ENCODE measurements at regions not wholly inside any gene's neighbourhood (a gene's known extent, or its start where the extent isn't known, plus 50 kb on each side); places are given as distances from the start of the nearest gene placed in this dataset.

GRCh38 chr11:95353706-95354105, 122.7 kb upstream of the SESN3 start:
- TF ChIP-seq MAZ (IDR thresholded peaks at IDR 0.05; ENCODE audit: borderline replicate concordance, low read depth, low read length), result no peak
- no peak for TF ChIP-seq RFX5 (IDR thresholded peaks at IDR 0.05; ENCODE audit: low read depth, low read length)
- no peak overlapping the region for H2AK9ac ChIP-seq (replicated peaks; ENCODE audit: low read depth, low read length, poor library complexity)

More at GRCh38 chr11:95353706-95354105, 122.7 kb upstream of the SESN3 start:
- Histone ChIP-seq H3K4me2 (ENCODE audit: low read depth, low read length) (no peak overlapping the region), H3K4ac (ENCODE audit: low read depth, low read length) (no peak overlapping the region), H3K36me3 (ENCODE audit: control insufficient read depth, insufficient read depth, low read length) (no peaks in the 10 kb centered on the region), H2BK120ac (ENCODE audit: low read depth, low read length) (no peak overlapping the region), H3K9me1 (ENCODE audit: insufficient read depth, low read length) (no peaks in the 10 kb centered on the region), H4K91ac (ENCODE audit: insufficient read depth, low read depth, low read length) (no peak overlapping the region), H3K4me1 (ENCODE audit: control insufficient read depth, insufficient read depth, low read length) (no peaks in the 10 kb centered on the region), H2AFZ (replicated peaks; ENCODE audit: low read length, poor library complexity) (no peak overlapping the region), H3K27me3 (ENCODE audit: control insufficient read depth, insufficient read depth, low read length) (peaks cover 3% of the 10 kb centered on the region), H3K56ac (ENCODE audit: extremely low read depth, insufficient read depth, low read length) (no peak overlapping the region), H2BK5ac (ENCODE audit: low read depth, low read length, poor library complexity, severe bottlenecking) (no peak overlapping the region), H2BK20ac (ENCODE audit: low read depth, low read length) (no peak overlapping the region), H3K4me3 (ENCODE audit: insufficient read depth, low read depth, low read length) (no peak overlapping the region), H4K8ac (ENCODE audit: low read depth in 2 of 2, low read length in 2 of 2) (no peak overlapping the region), H3K27ac (ENCODE audit: insufficient read depth, low read length) (no peak overlapping the region), H4K20me1 (ENCODE audit: insufficient read depth, low read length) (no peaks in the 10 kb centered on the region), H3K18ac (ENCODE audit: low read depth, low read length) (no peak overlapping the region), H2BK15ac (ENCODE audit: low read depth, low read length) (no peak overlapping the region), H2AK5ac (ENCODE audit: low read depth, low read length) (no peak overlapping the region), H3K14ac (replicated peaks; ENCODE audit: low read depth, low read length) (no peak overlapping the region), H3K23ac (ENCODE audit: low read depth, low read length) (no peak overlapping the region), H3K79me1 (ENCODE audit: low read depth in 1 of 2, low read length in 2 of 2) (no peaks in the 10 kb centered on the region), H3K9ac (ENCODE audit: low read depth, low read length) (no peak overlapping the region), H3K9me3 (ENCODE audit: control insufficient read depth, insufficient read depth, low read length) (no peaks in the 10 kb centered on the region), H4K5ac (ENCODE audit: low read depth, low read length) (no peak overlapping the region)
- ATAC-seq (ENCODE audit: low read depth), result no peak
- POLR2A ChIA-PET (ENCODE audit: unreplicated experiment), result no interaction called here
- intact Hi-C loops (cut with micrococcal nuclease) (no loop called here), dilution Hi-C loops (cut with HindIII; ENCODE audit: low sequenced_read_pairs, unreplicated experiment) (no loop called here), in situ Hi-C loops (cut with MboI; ENCODE audit: low sequenced_read_pairs) (no loop called here)
- CTCF ChIA-PET, result no interaction called here
- no peak for DNase-seq
- BruUV-seq (replicated peaks), result no TSS peak

Measured in IMR-90 (cell line).